Thymus (tissue), 11 donors: ENCODE measurements at regions not wholly inside any gene's neighbourhood (a gene's known extent, or its start where the extent isn't known, plus 50 kb on each side); places are given as distances from the start of the nearest gene placed in this dataset.

ENCODE experiments used
- DNase-seq, 9 donors: peaks; one replicate each; pipeline ENCODE4 v3.0.0-alpha.2; 2013; ENCODE audit warnings: low spot score in 9 of 9, low read depth in 6 of 9, missing footprints in 1 of 9
- H3K27ac ChIP-seq, 2 donors: one replicate each; pipeline ENCODE4 v1.5.1; 2013; ENCODE audit warnings: control low read depth in 1 of 2, low read depth in 1 of 2, low read length in 1 of 2, mild to moderate bottlenecking in 1 of 2, moderate library complexity in 1 of 2
- H3K27me3 ChIP-seq, 2 donors: one replicate each; pipeline ENCODE4 v1.5.1; 2013; ENCODE audit warnings: low read length in 1 of 2; ENCODE audit not compliant: control insufficient read depth in 2 of 2, insufficient read depth in 1 of 2
- H3K36me3 ChIP-seq, 2 donors: one replicate each; pipeline ENCODE4 v1.5.1; 2013; ENCODE audit warnings: low read length in 1 of 2, mild to moderate bottlenecking in 1 of 2, moderate library complexity in 1 of 2; ENCODE audit not compliant: control insufficient read depth in 2 of 2, insufficient read depth in 2 of 2
- H3K4me1 ChIP-seq, 2 donors: one replicate each; pipeline ENCODE4 v1.5.1; 2013; ENCODE audit warnings: low read length in 2 of 2; ENCODE audit not compliant: control insufficient read depth in 2 of 2, insufficient read depth in 2 of 2
- H3K4me3 ChIP-seq, 2 donors: one replicate each; pipeline ENCODE4 v1.5.1; 2013; ENCODE audit warnings: low read length in 2 of 2, control low read depth in 1 of 2, mild to moderate bottlenecking in 1 of 2
- H3K9me3 ChIP-seq, 2 donors: one replicate each; pipeline ENCODE4 v1.5.1; 2013; ENCODE audit warnings: low read length in 1 of 2, mild to moderate bottlenecking in 1 of 2; ENCODE audit not compliant: control insufficient read depth in 2 of 2, insufficient read depth in 1 of 2
- WGBS: extraction: QIAGEN DNeasy Blood & Tissue Kit; methylation state at CpG from one replicate; pipeline ENCODE4 v1.1.7; 2013; 5-methylcytosine and 5-hydroxymethylcytosine counted together
- donor health status: healthy.

GRCh38 chr3:187844708-187845107 lies 99.4 kb upstream of the BCL6 start:
- no peak overlapping the region for H3K4me3 ChIP-seq
- H3K9me3 ChIP-seq, result no peaks in the 10 kb centered on the region
- no peak for DNase-seq
- no peaks in the 10 kb centered on the region for H3K27me3 ChIP-seq
- H3K36me3 ChIP-seq, result no peaks in the 10 kb centered on the region
- H3K27ac ChIP-seq, result no peak overlapping the region
- 87% methylated on average over 6 of the region's 6 CpGs for WGBS
- no peaks in the 10 kb centered on the region for H3K4me1 ChIP-seq

GRCh38 chr3:187845826-187846225 lies 100.6 kb upstream of the BCL6 start:
- Histone ChIP-seq H3K4me1 (no peaks in the 10 kb centered on the region), H3K27ac (no peak overlapping the region), H3K36me3 (no peaks in the 10 kb centered on the region), H3K9me3 (no peaks in the 10 kb centered on the region), H3K27me3 (no peaks in the 10 kb centered on the region), H3K4me3 (no peak overlapping the region)
- WGBS, result 91% methylated on average over 4 of the region's 4 CpGs
- DNase-seq, result no peak

- WGBS, result 97% methylated on average over 1 of the region's 1 CpG
- H3K27me3 ChIP-seq, result no peaks in the 10 kb centered on the region
- peaks cover 0 to 7% of the 10 kb centered on the region in 2 donors for H3K9me3 ChIP-seq
- no peak for DNase-seq
- H3K27ac ChIP-seq, result no peak overlapping the region
- H3K36me3 ChIP-seq, result no peaks in the 10 kb centered on the region
- no peak overlapping the region for H3K4me3 ChIP-seq
- no peaks in the 10 kb centered on the region for H3K4me1 ChIP-seq
Observed at GRCh38 chr3:187848401-187848800, 103.1 kb upstream of the BCL6 start.

- Histone ChIP-seq H3K4me3 (no peak overlapping the region), H3K27me3 (no peaks in the 10 kb centered on the region), H3K36me3 (no peaks in the 10 kb centered on the region), H3K27ac (no peak overlapping the region), H3K9me3 (peaks cover 0 to 7% of the 10 kb centered on the region in 2 donors), H3K4me1 (no peaks in the 10 kb centered on the region)
- DNase-seq, result no peak
- 96% methylated on average over 6 of the region's 6 CpGs for WGBS
Observed at GRCh38 chr3:187849016-187849654, 103.9 kb upstream of the BCL6 start.

GRCh38 chr3:187850258-187850921 lies 105.1 kb upstream of the BCL6 start:
- peaks cover 0 to 7% of the 10 kb centered on the region in 2 donors for H3K9me3 ChIP-seq
- no peak overlapping the region for H3K27ac ChIP-seq
- 94% methylated on average over 4 of the region's 4 CpGs for WGBS
- no peaks in the 10 kb centered on the region for H3K4me1 ChIP-seq
- no peaks in the 10 kb centered on the region for H3K36me3 ChIP-seq
- H3K4me3 ChIP-seq, result no peak overlapping the region
- H3K27me3 ChIP-seq, result no peaks in the 10 kb centered on the region
- no peak for DNase-seq

GRCh38 chr3:187852842-187853730 lies 107.8 kb upstream of the BCL6 start:
- Histone ChIP-seq H3K27ac (no peak overlapping the region), H3K27me3 (no peaks in the 10 kb centered on the region), H3K36me3 (no peaks in the 10 kb centered on the region), H3K4me1 (no peaks in the 10 kb centered on the region), H3K4me3 (no peak overlapping the region), H3K9me3 (peaks cover 0 to 7% of the 10 kb centered on the region in 2 donors)
- 98% methylated on average over 5 of the region's 5 CpGs for WGBS
- no peak for DNase-seq

GRCh38 chr3:187855131-187855530 lies 109.9 kb upstream of the BCL6 start:
- Histone ChIP-seq H3K36me3 (no peaks in the 10 kb centered on the region), H3K27me3 (no peaks in the 10 kb centered on the region), H3K4me3 (no peak overlapping the region), H3K9me3 (peaks cover 0 to 7% of the 10 kb centered on the region in 2 donors), H3K27ac (no peak overlapping the region), H3K4me1 (no peaks in the 10 kb centered on the region)
- over 99% methylated on average over 2 of the region's 2 CpGs for WGBS
- no peak for DNase-seq

GRCh38 chr3:187856555-187856954 lies 111.3 kb upstream of the BCL6 start:
- Histone ChIP-seq H3K4me1 (no peaks in the 10 kb centered on the region), H3K27ac (no peak overlapping the region), H3K9me3 (peaks cover 0 to 7% of the 10 kb centered on the region in 2 donors), H3K27me3 (no peaks in the 10 kb centered on the region), H3K36me3 (no peaks in the 10 kb centered on the region), H3K4me3 (no peak overlapping the region)
- no peak for DNase-seq
- WGBS, result 99% methylated on average over 2 of the region's 2 CpGs

GRCh38 chr3:187858041-187858440 lies 112.8 kb upstream of the BCL6 start:
- no peak for DNase-seq
- Histone ChIP-seq H3K4me1 (no peaks in the 10 kb centered on the region), H3K27ac (no peak overlapping the region), H3K36me3 (no peaks in the 10 kb centered on the region), H3K9me3 (peaks cover 0 to 3% of the 10 kb centered on the region in 2 donors), H3K4me3 (no peak overlapping the region), H3K27me3 (no peaks in the 10 kb centered on the region)
- 95% methylated on average over 5 of the region's 5 CpGs for WGBS
